ENCODE measurements at regions not wholly inside any gene's neighbourhood (a gene's known extent, or its start where the extent isn't known, plus 50 kb on each side); places are given as distances from the start of the nearest gene placed in this dataset.
A peak's percentile ranks its signal among the peaks of the same experiment; 100 is the strongest.
"Not testable (repeated sequence)": the region's sequence is repeated elsewhere in the genome, so short reads cannot be mapped to it uniquely, and the experiment has no call there.

DNA sequence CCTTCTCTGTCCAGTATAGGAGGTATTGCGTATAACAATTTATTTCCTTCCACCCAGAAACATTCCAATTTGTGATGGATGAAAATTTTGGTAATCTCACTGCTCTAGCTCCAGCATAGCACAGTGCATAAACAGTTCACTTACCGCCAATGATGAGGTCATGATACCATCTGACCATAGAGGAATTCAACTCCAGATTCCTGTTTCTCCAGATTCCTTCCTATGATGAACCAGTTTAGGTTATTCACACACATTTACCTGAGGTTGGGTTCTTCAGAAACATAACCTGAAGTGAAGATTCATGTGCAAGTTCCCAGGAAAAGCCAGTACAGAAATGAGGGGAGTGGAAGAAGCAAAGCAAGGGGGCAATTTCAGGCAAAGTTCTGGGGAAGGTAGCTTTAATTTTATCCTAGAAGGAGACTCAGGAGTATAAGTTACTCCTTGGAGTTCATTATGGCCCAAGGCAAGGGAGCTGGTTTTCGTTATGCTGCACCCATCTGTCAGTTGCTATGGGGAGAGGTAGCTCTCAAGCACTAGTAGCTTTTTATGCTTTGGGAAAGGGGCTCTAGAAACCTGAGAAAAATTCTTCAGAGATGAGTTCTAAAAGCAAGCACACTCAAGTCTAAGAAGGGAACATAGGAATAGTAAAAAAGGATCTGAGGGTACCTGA, 121.6 kb downstream of the CASP12 start:
- no peak for DNase-seq (ENCODE audit: low read depth)

DNA sequence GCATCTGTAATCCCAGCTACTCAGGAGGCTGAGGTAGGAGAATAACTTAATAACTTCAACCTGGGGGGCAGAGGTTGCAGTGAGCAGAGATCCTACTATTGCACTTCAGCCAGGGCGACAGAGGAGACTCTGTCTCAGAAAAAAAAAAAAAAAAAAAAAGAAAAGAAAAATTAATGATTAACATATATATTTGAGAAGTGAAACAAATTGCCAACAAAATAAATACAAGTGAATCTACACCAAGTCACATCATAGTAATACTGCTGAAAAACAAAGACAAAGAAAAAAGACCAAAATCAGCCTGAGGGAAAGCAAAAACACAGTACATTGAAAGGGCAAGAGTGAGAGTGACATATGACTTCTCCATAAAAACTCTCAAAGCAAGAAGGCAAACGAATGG, 123.7 kb downstream of the CASP12 start:
- DNase-seq (ENCODE audit: low read depth), result no peak

DNA sequence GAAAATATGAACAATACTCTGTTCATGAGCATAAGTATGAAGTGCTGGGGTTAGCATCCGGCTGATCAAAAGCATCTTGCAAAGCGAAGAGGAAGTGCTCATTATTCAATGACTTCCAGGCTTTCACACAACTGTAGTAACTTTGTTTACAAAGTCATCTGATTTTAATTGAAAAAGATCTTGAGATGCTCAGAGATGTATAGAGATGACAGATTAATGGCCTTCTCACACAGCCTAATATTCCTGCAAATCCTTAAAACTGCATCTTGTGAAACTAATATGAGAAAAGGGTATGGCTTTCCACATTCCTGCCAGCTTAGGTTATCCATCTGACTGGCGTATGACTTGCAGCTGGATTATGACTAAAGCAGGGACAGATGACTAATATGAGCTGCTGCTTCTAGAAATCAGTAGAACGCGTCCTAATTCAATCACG, 125.4 kb downstream of the CASP12 start:
- no peak for DNase-seq (ENCODE audit: low read depth)

DNA sequence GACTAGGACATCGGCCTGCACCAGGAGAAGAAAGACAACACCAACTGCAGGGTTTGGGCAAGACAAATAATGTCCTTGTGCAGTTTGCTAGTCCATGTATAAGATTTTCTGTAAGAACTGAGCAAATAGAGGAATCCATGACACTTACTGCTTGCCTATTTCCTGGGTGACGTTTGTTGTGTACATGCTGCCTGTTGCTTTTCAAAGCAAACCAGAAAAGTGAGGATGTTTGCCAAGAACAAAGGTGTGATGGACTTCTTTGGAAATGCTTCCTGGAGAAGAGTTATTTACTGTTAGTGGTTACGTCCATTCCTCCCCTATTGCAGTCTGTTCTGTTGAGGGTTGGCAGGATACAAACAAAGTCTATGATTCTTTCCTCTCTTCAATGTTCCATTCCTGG, 126.5 kb downstream of the CASP12 start:
- no peak for DNase-seq (ENCODE audit: low read depth)

DNA sequence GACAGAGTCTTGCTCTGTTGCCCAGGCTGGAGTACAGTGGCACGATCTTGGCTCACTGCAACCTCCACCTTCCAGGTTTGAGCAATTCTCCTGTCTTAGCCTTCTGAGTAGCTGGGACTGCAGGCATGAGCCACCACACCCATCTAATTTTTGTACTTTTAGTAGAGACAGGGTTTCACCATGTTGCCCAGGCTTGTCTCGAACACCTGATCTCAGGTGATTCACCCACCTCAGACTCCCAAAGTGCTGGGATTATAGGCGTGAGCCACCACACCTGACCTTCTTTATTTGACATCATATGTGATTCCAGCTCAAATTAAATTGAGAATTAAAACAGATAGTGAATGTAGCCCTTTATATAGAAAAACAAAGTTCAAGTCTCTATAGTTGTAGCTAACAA, 127.2 kb downstream of the CASP12 start:
- DNase-seq (ENCODE audit: low read depth), result not testable (repeated sequence)

DNA sequence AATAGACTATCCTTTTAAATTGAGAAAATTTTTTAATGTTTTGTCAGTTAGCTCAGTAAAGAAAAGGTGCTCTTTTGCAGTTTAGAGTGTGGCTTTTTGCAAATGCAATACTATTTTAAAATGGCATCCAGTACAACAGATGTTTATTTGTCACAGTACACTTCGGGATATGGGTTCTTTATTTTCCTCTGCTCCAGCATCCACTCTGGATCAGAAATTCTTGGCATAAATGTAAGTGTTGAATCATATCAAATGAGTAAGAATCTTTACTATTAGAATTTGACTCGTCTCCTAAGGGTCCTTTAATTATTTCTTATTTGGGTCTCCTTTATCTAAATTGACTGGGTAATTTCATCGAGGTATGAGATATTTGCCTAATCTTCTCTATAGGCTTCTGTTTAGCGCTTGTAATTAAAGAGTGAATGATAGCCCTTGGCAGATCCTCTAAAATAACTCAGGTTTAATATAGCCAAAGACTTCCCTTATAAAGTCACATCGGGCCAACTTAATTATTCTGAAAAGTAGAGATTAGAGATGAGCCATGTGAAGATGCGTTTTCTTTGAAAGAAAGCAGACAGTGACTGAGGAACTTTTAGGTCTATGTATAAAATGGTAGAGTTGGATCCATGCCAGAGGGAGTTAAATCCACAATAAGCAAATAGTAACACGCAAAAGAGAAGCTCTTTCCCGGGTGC, 132.7 kb downstream of the CASP12 start:
- no peak for DNase-seq (ENCODE audit: low read depth)

DNA sequence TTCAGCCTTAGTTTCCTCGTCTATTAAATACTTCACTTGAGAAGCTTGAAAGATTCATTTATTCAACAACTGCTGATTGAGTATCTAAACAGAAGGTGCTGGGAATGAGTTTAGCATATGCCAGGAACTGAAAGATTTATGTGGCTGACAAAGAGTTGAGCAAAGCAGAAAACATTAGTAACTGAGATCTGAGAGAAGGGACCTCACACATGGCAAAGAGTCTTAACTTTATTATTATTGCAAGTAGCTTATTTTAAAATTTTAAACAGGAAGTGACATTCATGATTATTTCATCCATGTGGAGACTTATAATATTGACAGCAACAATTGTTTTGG, 133.6 kb downstream of the CASP12 start:
- no peak for DNase-seq (ENCODE audit: low read depth)

DNA sequence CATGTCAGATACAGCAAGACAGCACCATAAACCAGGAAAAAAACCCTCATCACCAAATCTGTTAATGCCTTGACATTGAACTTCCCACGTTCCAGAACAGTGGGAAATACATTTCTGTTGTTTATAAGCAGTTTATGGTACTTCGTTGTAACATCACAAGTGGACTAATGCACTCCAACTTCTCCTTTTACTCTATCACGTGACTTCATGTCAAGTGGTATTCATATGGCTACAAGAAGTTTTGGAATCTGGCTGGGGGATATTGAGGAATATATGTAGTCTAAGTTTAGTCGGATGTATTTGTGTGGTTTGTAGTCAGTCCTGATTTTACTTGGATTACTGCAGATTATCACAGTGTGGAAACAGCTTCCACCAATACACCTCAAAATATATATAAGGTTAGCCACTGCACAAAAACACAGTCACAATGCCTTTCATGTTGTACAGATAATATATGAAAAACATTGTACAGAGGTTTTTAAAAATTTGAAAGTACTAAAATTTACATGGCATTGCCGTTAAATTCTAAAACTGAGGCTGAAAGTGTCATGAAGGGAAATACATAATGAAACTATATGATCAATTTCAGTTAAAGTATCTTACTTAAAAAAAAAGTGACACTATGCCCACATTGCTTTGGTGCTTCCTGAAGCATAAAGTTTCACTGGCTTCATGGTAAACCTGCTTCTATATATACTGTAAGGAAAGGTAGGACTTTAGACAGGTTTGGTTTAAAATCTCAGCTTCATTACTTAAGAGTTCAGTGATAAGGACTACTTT, 134.1 kb downstream of the CASP12 start:
- no peak for DNase-seq (ENCODE audit: low read depth)

DNA sequence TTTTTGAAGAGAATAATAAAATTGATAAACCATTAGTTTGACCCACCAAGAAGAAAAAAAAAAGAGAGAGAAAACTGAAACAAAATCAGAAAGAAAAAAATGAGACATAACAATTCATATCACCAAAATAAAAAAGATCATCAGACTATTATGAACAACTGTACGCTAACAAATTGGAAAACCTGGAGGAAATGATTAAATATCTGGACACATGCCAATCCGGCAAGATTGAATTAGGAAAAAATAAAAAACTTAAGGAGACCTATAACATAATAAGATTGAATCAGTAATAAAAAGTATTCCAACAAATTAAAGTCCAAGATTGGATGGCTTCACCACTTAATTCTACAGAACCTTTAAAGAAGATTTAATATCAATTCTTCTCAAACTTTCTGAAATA, 136.7 kb downstream of the CASP12 start:
- DNase-seq (ENCODE audit: low read depth), result no peak

DNA sequence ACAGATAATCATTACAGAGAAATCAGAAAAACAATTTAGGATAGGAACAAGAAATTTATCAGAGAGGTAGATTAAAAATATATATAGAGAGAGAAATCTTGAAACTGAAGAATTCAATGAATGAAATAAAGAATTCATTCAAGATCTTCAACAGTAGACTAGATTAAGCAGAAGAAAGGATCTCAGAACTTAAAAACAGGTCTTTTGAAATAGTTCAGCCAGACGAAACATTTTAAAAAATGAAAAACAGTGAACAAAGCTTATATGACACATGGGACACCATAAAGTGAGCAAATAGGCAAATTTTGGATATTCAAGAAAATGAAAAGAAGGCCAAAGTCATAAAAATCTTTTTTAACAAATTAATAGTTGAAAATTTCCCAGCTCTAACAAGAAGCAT, 138.8 kb downstream of the CASP12 start:
- DNase-seq (ENCODE audit: low read depth), result no peak

DNA sequence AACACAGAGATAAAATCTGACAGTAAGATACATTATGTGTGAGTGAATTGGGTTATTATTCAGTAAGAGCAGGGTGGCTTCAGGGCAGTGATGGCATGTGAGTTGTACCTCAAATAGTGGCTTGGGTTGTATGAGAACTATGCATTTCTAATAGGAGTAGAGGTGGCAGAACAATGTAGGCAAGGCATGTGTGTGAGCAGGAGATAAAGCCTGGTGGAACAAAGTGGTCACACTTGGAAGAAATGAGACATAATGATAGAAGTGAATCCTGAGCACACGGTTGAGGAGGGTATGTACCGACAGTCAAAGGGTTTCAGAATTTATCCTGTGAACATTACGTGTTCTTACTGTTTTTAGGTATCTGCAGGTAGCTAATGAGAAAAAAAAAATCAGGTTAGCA, 159.3 kb downstream of the CASP12 start:
- DNase-seq (ENCODE audit: low read depth), result no peak

DNA sequence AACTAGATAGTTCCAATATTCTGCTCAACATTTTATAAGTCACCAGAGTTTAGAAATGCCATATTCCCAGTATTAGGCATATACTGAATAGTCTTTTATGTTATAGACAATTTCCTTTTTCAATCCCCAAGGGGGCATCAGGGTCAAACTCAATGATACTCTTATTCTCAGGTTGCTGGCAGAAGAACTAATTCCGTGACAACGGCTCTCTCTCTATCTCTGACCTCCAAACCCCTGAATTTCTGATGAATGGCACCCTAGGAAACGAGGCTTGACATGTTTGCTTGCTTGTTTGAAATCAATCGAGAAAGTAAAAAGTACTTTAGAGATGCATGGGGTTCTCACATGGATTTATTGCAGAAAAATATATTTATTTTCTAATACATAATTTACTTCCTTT, 160.1 kb downstream of the CASP12 start:
- DNase-seq (ENCODE audit: low read depth), result no peak

DNA sequence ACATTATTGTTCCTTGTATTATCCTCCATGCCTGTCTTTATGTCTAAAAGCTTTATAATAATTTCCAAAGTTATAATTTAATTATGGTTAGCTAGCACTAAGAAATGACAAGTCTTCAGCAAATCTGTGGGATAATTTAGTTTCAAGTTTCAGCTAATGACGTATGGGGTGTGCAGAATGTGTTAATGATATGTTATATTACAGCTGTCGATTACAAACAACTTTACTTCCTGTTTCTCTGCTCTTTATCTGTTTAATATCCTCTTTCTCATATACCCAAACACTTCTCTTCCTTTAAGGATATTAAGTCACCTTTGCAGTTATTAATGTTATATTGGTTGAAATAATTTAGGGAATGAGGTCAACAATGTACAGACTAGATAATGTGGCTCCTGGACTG, 161.8 kb downstream of the CASP12 start:
- no peak for DNase-seq (ENCODE audit: low read depth)

DNA sequence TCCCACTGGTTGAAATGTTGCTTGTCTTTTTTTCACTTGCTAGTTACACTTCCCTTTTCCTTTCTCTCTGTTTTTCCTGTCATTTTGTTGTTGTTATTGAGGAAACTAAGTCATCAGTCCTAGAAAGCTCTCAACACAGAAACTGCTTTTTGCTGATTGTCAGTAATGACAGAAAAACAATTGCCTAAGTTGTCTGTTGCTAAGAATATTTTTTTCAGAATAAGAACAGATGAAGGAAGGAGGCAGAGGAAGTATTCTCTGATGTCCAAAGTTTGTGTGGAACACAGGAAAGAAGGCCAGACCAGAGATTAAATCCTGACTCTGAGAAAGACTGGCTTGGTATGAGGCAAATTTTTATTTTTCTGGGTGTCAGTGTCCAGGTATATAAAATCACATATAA, 163.3 kb downstream of the CASP12 start:
- no peak for DNase-seq (ENCODE audit: low read depth)

DNA sequence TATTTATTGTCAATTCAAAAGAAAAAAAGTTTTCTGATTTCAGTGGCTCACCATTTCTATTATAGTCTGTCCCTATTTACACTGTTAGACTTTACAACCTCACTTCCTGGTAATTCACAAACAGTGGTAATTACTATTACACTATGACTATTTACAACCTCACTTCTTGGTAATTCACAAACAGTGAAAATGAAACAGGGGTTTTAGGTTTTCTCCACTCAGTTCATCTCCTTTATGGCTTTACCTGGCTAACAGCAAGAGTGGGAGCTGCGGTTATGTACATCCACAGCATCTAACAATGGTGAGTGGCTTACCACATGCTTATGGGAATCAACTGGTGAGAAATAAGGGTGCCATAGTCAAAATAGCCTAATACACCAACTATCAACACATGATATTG, 166.4 kb downstream of the CASP12 start:
- DNase-seq (ENCODE audit: low read depth), result no peak

DNA sequence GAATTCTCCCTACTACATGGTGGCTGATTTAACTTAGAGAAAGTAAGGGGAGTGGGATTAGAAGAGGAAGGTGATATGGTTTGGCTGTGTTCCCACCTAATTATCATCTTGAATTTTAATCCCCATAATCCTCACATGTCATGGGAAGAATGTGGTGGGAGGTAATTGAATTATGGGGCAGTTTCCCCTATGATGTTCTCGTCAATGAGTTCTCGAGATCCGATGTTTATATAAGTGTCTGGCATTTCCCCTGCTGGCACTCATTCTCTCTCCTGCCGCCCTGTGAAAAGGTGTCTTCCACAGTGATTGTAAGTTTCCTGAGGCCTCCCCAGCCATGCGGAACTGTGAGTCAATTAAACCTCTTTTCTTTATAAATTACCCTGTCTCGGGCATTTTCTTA, 169.3 kb downstream of the CASP12 start:
- DNase-seq (ENCODE audit: low read depth), result no peak

DNA sequence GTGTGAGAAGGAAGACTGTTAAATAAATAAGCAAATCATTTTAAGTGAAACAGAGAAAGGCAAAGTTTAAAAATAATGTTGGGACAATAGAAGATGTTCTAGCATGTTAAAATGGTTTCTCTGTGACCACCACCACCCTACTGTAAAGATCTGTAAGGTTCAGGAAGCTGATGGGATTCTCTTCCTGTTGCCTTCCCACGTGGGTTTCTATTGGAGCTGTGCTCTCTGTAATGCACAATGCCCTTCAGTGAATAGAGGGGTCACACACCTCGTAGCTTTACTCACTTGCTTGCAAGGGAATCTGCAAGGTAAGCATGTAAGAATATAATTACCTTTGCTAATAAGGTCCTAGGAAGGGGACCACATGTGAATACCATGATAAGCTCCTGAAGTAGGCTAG, 170.5 kb downstream of the CASP12 start:
- no peak for DNase-seq (ENCODE audit: low read depth)

DNA sequence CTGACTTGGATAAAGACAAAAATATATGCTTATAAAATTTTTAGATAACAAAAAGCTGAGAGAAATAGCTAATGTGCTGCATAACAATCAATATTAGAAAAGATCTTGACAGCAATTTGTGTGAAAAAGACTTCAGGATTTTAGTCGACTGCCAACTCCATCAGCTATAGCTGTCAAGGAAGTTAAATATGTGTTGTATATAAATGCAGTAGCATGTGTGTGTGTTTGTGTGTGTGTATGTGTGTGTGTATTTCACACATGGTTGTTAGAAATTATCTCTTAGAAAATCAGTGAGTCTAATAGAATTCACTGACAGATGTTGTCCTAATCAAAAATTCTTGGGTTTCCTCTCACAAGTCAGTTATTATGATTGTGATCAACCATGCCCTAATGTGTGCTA, 171.2 kb downstream of the CASP12 start:
- no peak for DNase-seq (ENCODE audit: low read depth)

DNA sequence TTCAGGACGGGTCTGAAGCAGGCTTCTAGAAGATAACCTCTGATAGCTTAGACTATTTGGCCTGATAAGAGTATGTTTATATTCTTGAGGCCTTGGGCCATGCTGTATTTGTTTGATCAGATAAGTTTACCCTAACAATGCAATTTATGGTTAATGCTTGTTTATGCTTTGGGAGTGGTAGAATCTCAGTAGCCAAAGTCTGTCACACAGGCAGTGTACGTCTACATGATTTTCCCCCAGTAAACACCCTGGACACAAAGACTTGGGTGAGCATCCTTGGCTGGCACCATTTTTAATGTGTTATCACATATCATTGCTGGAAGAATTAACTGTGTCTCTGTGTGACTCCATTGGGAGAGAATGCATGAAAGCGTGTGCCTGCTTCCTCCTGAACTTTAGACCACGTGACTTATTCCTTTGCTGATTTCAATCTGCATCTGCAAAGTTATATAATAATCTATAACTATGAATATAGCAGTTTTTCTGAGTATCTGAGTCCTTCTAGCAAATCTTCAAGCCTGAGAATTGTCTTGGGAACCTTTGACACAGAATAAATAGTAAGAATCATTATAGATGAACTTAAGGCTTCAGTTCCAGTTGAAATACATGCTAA, 172.4 kb downstream of the CASP12 start:
- DNase-seq (ENCODE audit: low read depth), result no peak

DNA sequence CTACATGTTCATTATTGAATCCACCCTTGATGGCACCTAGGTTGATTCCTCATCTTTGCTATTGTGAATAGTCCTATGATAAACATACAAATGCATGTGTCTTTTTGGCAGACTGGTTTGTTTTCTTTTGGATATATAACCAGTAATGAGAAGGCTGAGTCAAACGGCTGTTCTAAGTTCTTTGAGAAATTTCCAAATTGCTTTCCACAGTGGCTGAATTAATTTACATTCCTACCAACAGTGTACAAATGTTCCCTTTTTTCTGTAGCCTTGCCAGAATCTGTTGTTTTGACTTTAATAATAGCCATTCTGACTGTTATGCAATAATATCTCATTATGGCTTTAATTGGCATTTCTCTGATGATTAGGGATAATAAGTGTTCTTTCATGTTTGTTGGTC, 184.9 kb downstream of the CASP12 start:
- no peak for DNase-seq (ENCODE audit: low read depth)

DNA sequence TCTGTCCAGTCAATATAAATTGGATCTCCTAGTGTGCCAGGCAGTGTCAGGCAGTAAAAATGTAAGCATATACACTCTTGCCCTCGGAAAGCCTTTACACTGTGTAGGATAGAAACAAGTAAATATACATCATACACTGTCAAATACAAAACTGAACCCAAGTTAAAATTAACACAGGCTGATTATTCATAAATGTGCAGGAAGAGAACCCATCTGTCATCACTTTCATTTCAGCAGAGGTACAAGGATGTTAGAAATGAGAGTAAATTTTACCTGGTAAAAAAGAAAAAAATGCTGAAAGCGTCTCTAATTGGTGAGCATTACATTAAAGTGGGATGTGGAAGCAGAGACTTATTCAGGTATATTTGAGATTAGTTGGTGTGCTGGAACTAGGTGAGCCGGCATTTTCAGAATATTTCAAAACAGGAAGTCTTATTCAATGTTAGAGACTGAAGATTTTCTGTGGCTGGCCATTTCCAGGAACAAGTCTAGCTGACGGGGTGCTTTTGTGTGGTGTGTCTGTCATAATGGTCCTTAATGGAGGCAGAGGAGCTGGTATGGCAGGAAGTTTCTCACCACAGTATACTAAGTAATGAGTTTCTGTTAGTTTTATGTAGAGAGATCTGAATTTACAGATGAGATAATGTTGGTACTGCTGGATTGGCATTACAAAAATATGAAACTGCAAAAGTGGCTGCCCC, 192.6 kb downstream of the CASP12 start:
- peak; percentile 64 for DNase-seq (ENCODE audit: low read depth)

DNA sequence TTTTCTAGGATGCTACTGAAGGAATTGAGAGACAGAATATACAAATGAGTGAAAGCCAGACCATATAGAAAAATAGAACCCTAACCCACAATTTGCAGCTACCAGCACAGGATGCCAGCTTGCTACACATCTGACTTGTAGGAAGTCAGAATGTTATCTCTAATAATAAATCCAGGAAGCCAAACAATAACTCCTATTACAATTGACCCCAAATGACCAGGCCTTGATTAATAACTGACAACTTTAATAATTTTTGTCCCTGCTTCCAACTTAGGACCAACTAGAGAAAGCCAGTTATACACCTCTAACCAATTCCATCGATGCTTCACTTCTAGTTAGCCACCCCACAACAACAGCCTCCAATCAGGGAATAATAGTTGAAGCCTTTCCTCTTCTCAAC, 193.4 kb downstream of the CASP12 start:
- no peak for DNase-seq (ENCODE audit: low read depth)
